ENCODE measurements at regions not wholly inside any gene's neighbourhood (a gene's known extent, or its start where the extent isn't known, plus 50 kb on each side); places are given as distances from the start of the nearest gene placed in this dataset.

GRCh38 chr19:13639342-13639929, 124.9 kb upstream of the MRI1 start:
- no peaks in the 10 kb centered on the region for H4K20me1 ChIP-seq (ENCODE audit: insufficient read depth, low read length, poor library complexity, severe bottlenecking)
- no peaks in the 10 kb centered on the region for H3F3A ChIP-seq (ENCODE audit: low read depth)
- H3K9ac ChIP-seq (ENCODE audit: low read depth, low read length, poor library complexity, severe bottlenecking) = no peak overlapping the region
- H3K79me2 ChIP-seq (ENCODE audit: insufficient read depth, low read length) = no peaks in the 10 kb centered on the region
- TF ChIP-seq CTCF (conservative IDR thresholded peaks at IDR 0.05; ENCODE audit: low read length) = no peak
- TF ChIP-seq EZH2phosphoT487 (IDR thresholded peaks at IDR 0.05; ENCODE audit: borderline replicate concordance) = no peak
- no peaks in the 10 kb centered on the region for H3K36me3 ChIP-seq (ENCODE audit: insufficient read depth, low read length)
- H2AFZ ChIP-seq (ENCODE audit: low read length) = no peak overlapping the region
- no peaks in the 10 kb centered on the region for H3K9me2 ChIP-seq (replicated peaks; ENCODE audit: low read depth, low read length)
- H3K27me3 ChIP-seq (ENCODE audit: insufficient read depth, low read length, poor library complexity, severe bottlenecking) = no peaks in the 10 kb centered on the region
- no peaks in the 10 kb centered on the region for H3K9me3 ChIP-seq (ENCODE audit: insufficient read depth, low read depth, low read length)
- H3K4me2 ChIP-seq (ENCODE audit: low read depth, low read length, poor library complexity, severe bottlenecking) = no peak overlapping the region
- H3K4me3 ChIP-seq (ENCODE audit: low read length, poor library complexity, severe bottlenecking) = no peak overlapping the region
- H3K4me1 ChIP-seq (ENCODE audit: insufficient read depth, low read length, poor library complexity, severe bottlenecking) = no peaks in the 10 kb centered on the region

- Histone ChIP-seq H3K27me3 (ENCODE audit: insufficient read depth, low read length, poor library complexity, severe bottlenecking) (no peaks in the 10 kb centered on the region), H3K4me1 (ENCODE audit: insufficient read depth, low read length, poor library complexity, severe bottlenecking) (no peaks in the 10 kb centered on the region), H3K9ac (ENCODE audit: low read depth, low read length, poor library complexity, severe bottlenecking) (no peak overlapping the region), H3K4me3 (ENCODE audit: low read length, poor library complexity, severe bottlenecking) (no peak overlapping the region), H3K36me3 (ENCODE audit: insufficient read depth, low read length) (no peaks in the 10 kb centered on the region), H3F3A (ENCODE audit: low read depth) (no peaks in the 10 kb centered on the region), H3K4me2 (ENCODE audit: low read depth, low read length, poor library complexity, severe bottlenecking) (no peak overlapping the region), H3K79me2 (ENCODE audit: insufficient read depth, low read length) (no peaks in the 10 kb centered on the region), H4K20me1 (ENCODE audit: insufficient read depth, low read length, poor library complexity, severe bottlenecking) (no peaks in the 10 kb centered on the region), H3K9me3 (ENCODE audit: insufficient read depth, low read depth, low read length) (no peaks in the 10 kb centered on the region), H2AFZ (ENCODE audit: low read length) (no peak overlapping the region), H3K9me2 (replicated peaks; ENCODE audit: low read depth, low read length) (no peaks in the 10 kb centered on the region)
- TF ChIP-seq EZH2phosphoT487 (IDR thresholded peaks at IDR 0.05; ENCODE audit: borderline replicate concordance) (no peak), CTCF (conservative IDR thresholded peaks at IDR 0.05; ENCODE audit: low read length) (no peak)
Measured at GRCh38 chr19:13637664-13638063, 126.7 kb upstream of the MRI1 start.

GRCh38 chr19:13634658-13635057, 128.4 kb upstream of the CACNA1A start:
- Histone ChIP-seq H2AFZ (ENCODE audit: low read length) (no peak overlapping the region), H4K20me1 (ENCODE audit: insufficient read depth, low read length, poor library complexity, severe bottlenecking) (no peaks in the 10 kb centered on the region), H3K4me3 (ENCODE audit: low read length, poor library complexity, severe bottlenecking) (no peak overlapping the region), H3K9me3 (ENCODE audit: insufficient read depth, low read depth, low read length) (no peaks in the 10 kb centered on the region), H3K4me1 (ENCODE audit: insufficient read depth, low read length, poor library complexity, severe bottlenecking) (no peaks in the 10 kb centered on the region), H3K4me2 (ENCODE audit: low read depth, low read length, poor library complexity, severe bottlenecking) (no peak overlapping the region), H3K9me2 (replicated peaks; ENCODE audit: low read depth, low read length) (no peaks in the 10 kb centered on the region), H3K79me2 (ENCODE audit: insufficient read depth, low read length) (no peaks in the 10 kb centered on the region), H3K27me3 (ENCODE audit: insufficient read depth, low read length, poor library complexity, severe bottlenecking) (no peaks in the 10 kb centered on the region), H3F3A (ENCODE audit: low read depth) (no peaks in the 10 kb centered on the region), H3K36me3 (ENCODE audit: insufficient read depth, low read length) (no peaks in the 10 kb centered on the region), H3K9ac (ENCODE audit: low read depth, low read length, poor library complexity, severe bottlenecking) (no peak overlapping the region)
- TF ChIP-seq EZH2phosphoT487 (IDR thresholded peaks at IDR 0.05; ENCODE audit: borderline replicate concordance) (no peak), CTCF (conservative IDR thresholded peaks at IDR 0.05; ENCODE audit: low read length) (no peak)
